ENCODE measurements at regions not wholly inside any gene's neighbourhood (a gene's known extent, or its start where the extent isn't known, plus 50 kb on each side); places are given as distances from the start of the nearest gene placed in this dataset.

DNA sequence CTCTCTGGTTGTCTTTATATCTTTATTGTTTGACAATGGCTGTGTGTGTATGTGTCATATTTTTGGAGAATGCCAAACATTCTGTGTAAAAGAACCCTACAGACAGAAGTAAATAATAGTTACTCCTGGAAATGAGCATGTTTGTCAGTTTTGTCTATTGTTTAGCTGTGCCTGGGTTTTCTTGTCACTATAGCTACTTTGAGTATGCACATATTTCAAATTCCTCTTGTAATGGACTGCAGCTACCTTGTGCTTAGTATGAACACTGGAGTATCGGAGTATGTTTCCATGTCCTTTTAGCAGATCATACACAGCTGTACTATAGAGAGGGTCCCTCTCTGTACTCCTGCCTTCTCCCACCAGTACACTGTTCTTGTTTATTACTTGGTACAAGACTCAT is 58.0 kb upstream of the DOCK10 start:
- TF ChIP-seq POLR2AphosphoS5 (IDR thresholded peaks at IDR 0.05; ENCODE audit: low read depth, low read length) (no peak), CTCF (IDR thresholded peaks at IDR 0.05) (no peak), TCF7L2 (IDR thresholded peaks at IDR 0.05; ENCODE audit: low read depth, low read length) (no peak), SIN3A (IDR thresholded peaks at IDR 0.05; ENCODE audit: borderline replicate concordance, insufficient read depth, low read depth, low read length) (no peak), REST (IDR thresholded peaks at IDR 0.05; ENCODE audit: insufficient read depth in 1 of 2, low read depth in 2 of 2, low read length in 1 of 2) (no peak)
- CTCF ChIA-PET, result no interaction called here
- no peak overlapping the region for H3K4me3 ChIP-seq (ENCODE audit: low read depth in 2 of 2, low read length in 2 of 2)
- intact Hi-C loops (cut with micrococcal nuclease; ENCODE audit: unreplicated experiment) (no loop called here), in situ Hi-C loops (cut with HindIII; ENCODE audit: low pct_unique_long_range_greater_than_20kb, low sequenced_read_pairs) (no loop called here)
- no peaks in the 10 kb centered on the region for H3K27me3 ChIP-seq (ENCODE audit: control insufficient read depth, insufficient read depth, low read length)
- H3K9me3 ChIP-seq (ENCODE audit: control insufficient read depth, insufficient read depth, low read depth, low read length), result peaks cover 5% of the 10 kb centered on the region; the same call in 1 of the 2 replicates
- DNase-seq (ENCODE audit: low read depth, low spot score) (no peak), ATAC-seq (no peak)
- H3K27ac ChIP-seq (ENCODE audit: low read length), result no peak overlapping the region
- BruUV-seq (replicated peaks), result no TSS peak
- POLR2A ChIA-PET, result no interaction called here
- H3K4me1 ChIP-seq (ENCODE audit: control insufficient read depth, insufficient read depth, low read length), result peaks cover 6% of the 10 kb centered on the region
- H3K36me3 ChIP-seq (ENCODE audit: control insufficient read depth, insufficient read depth, low read length), result no peaks in the 10 kb centered on the region

DNA sequence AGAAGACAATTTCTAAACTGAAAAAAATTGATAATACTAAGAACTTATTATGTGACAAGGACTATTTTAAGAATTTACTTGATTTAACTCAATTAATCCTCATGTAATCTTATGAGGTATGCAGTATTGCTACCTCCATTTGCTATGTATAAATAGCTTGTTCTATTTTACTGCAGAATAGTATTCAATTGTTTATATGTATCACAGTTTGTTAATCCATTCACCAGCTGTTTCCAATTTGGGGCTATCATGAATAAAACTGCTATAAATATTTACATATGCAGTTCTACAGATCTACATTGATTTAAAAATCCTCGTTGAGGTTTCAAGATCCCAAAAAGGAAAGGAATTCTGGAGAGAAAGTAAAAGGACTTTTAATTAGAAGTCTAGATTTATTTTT is 54.8 kb upstream of the DOCK10 start:
- intact Hi-C loops (cut with micrococcal nuclease; ENCODE audit: unreplicated experiment), result no loop called here
- Histone ChIP-seq H3K36me3 (ENCODE audit: control insufficient read depth, insufficient read depth, low read length) (no peaks in the 10 kb centered on the region), H3K27me3 (ENCODE audit: control insufficient read depth, insufficient read depth, low read length) (no peaks in the 10 kb centered on the region), H3K4me3 (ENCODE audit: low read depth in 2 of 2, low read length in 2 of 2) (no peak overlapping the region), H3K4me1 (ENCODE audit: control insufficient read depth, insufficient read depth, low read length) (peaks cover 6% of the 10 kb centered on the region), H3K27ac (ENCODE audit: low read length) (no peak overlapping the region), H3K9me3 (ENCODE audit: control insufficient read depth, insufficient read depth, low read depth, low read length) (0 out of 2 replicates have a peak, but pooled peaks cover 5% of the 10 kb centered on the region)
- CTCF ChIA-PET, result no interaction called here
- POLR2A ChIA-PET, result no interaction called here
- ATAC-seq, result no peak
- BruUV-seq (replicated peaks), result no TSS peak
- no peak for TF ChIP-seq SIN3A (IDR thresholded peaks at IDR 0.05; ENCODE audit: borderline replicate concordance, insufficient read depth, low read depth, low read length)
- no peak for TF ChIP-seq REST (IDR thresholded peaks at IDR 0.05; ENCODE audit: insufficient read depth in 1 of 2, low read depth in 2 of 2, low read length in 1 of 2)
- no peak for TF ChIP-seq TCF7L2 (IDR thresholded peaks at IDR 0.05; ENCODE audit: low read depth, low read length)
- TF ChIP-seq CTCF (IDR thresholded peaks at IDR 0.05), result no peak
- TF ChIP-seq POLR2AphosphoS5 (IDR thresholded peaks at IDR 0.05; ENCODE audit: low read depth, low read length), result no peak
- DNase-seq (ENCODE audit: low read depth, low spot score), result no peak
- in situ Hi-C loops (cut with HindIII; ENCODE audit: low pct_unique_long_range_greater_than_20kb, low sequenced_read_pairs), result no loop called here

Data from Panc1 (cell line).